AML-193 (cell line): ENCODE measurements at regions not wholly inside any gene's neighbourhood (a gene's known extent, or its start where the extent isn't known, plus 50 kb on each side); places are given as distances from the start of the nearest gene placed in this dataset.
A peak's percentile ranks its signal among the peaks of the same experiment; 100 is the strongest.
"Not testable (repeated sequence)": the region's sequence is repeated elsewhere in the genome, so short reads cannot be mapped to it uniquely, and the experiment has no call there.

Experiments used
- DNase-seq, 2 experiments: peaks; one replicate each; lab custom pipeline; 2025; lab: John Stamatoyannopoulos, UW

DNA sequence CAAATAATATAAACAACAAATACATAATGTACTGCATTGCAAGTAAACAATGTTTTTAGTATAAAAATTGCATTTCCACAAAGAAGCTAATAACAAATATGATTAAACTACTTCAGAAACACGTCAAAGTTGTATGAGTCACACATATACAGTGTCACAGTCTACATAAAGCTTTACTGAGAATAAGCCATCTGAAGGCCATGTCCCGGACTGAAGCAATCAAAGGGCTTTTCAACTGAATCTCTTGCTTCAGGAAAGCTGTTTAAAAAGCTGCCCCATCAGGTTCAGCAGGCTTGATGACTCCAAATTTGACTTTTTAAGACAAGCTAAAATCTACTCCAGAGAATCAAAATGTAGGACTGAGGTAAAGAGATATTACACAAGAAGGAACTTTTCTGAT is 1476.8 kb downstream of the ADGRL3 start:
- DNase-seq: no peak

DNA sequence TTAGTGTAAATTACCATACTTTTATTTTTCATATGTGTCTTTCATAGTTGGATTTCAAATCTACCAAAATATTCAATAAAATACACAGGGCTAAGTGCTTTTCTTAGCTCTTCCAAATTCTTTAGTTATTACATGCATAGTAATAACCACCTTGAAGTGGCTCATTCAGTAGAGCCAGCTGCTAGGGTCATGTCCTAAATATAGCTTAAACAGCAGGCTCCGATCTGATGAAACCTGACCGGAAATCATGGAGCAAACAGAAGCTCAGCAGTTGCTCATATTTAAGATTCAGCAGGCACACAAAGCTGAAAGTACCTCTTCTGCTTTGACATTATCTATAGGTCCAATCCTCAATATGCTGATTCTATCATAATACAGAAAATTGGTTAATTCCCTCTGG is 1470.4 kb downstream of the ADGRL3 start:
- DNase-seq: no peak

- DNase-seq: no peak
These were observed 1461.7 kb downstream of the ADGRL3 start for GRCh38 chr4:62661821-62662220.

GRCh38 chr4:62656006-62656405 is 1455.9 kb downstream of the ADGRL3 start:
- no peak for DNase-seq

GRCh38 chr4:62644372-62644771 is 1444.2 kb downstream of the ADGRL3 start:
- peak in 1 of 2 experiments; percentile 35 for DNase-seq

- no peak for DNase-seq
These were observed 1440.2 kb downstream of the ADGRL3 start for GRCh38 chr4:62640296-62640695.

- DNase-seq: no peak
These were observed 1427.5 kb downstream of the ADGRL3 start for GRCh38 chr4:62627671-62628070.

- no peak for DNase-seq
These were observed 1427.0 kb downstream of the ADGRL3 start for GRCh38 chr4:62627141-62627540.

- peak; percentile 40 to 46 for DNase-seq
These were observed 1422.0 kb downstream of the ADGRL3 start for GRCh38 chr4:62622089-62622488.

- DNase-seq: no peak
These were observed 1419.8 kb downstream of the ADGRL3 start for GRCh38 chr4:62619971-62620370.

DNA sequence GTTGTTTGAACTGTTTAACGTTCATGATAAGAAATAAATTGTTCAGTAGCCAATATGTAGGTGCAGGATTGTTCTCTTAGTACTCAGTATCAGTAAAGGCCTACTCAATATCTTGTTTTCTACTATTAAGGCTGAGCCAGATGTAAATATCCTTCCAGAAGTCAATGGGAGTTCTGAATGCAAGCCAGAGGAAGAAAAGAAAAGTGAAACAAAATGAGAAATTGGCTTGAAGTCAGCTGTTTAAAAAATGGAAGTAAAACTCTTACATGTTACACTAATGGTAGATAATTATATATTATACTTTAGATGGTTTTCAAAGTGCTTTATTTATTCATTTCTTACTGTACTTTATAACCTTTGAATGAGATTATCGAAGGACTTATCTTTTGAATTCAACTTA is 1417.9 kb downstream of the ADGRL3 start:
- no peak for DNase-seq

DNA sequence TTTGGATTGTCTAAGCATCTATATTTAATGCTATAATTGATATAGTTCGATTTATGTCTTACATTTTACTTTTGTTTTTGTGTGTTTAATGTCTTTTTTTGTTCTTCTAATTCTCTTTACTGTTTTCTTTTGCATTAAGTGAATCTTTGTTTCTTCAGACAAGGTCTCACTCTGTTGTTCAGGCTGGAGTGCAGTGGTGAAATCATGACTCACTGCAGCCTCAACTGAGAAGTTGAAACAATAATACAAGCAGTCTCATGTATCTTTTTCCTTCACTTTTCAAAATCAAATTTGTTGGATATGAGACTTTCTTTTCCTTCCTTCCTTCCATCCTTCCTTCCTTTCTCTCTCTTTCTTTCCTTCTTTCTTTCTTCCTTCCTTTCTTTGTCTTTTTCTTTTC is 1401.6 kb downstream of the ADGRL3 start:
- no peak for DNase-seq

- not testable (repeated sequence) for DNase-seq
These were observed 1395.1 kb downstream of the ADGRL3 start for GRCh38 chr4:62595265-62595664.

GRCh38 chr4:62591756-62592155 is 1391.6 kb downstream of the ADGRL3 start:
- no peak for DNase-seq

DNA sequence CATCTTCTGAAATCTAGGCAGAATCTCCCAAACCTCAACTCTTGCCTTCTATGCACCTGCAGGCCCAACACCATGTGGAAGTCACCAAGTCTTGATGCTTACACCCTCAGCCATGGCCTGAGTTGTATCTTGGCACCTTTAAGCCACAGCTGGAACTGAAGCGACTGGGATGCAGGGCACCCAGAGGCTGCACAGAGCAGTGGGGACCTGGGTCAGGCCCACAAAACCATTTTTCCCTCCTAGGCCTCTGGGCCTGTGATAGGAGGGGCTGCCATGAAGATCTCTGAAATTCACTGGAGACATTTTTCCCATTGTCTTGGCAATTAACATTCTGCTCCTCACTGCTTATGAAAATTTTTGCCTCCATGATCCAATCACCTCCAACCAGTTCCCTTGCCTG is 1388.5 kb downstream of the ADGRL3 start:
- DNase-seq: no peak

- no peak for DNase-seq
These were observed 1371.4 kb downstream of the ADGRL3 start for GRCh38 chr4:62571494-62571893.

DNA sequence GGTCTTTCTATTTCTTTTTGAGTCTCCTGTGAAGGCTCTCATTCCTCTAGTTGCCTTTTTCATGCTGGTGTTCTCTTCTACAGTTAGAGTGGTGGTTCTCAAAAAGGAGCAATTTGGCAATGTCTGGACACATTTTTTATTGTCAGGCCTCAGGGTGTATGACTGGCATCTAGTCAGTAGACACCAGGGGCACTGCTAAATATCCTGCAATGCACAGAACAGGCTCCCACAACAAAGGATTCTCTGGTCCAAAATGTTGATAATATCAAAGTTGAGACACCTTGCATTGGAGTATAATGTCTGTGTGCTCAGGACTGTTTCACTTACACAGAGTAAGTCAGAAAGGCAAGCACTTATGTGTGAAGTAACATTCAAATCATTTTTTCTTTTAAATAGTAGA is 1360.7 kb downstream of the ADGRL3 start:
- DNase-seq: no peak

DNA sequence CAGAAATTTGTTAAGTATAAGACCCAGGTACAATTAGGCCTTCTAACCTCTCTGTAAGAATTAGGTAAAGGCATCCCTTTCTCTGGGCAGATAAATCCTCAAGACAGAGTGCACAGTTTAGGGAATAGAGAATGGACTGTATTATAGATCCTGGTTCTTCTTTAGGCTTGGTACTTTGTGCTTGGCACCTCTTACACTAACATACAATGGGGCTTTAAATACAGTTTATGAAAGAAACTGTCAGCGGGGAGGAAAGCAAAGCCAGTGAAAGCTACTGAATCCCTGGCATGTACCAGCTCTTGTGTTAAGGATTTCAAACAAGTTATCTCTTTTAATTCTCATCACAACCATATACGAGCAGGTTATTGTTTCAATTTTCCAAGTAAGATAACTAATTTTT is 1350.0 kb downstream of the ADGRL3 start:
- DNase-seq: no peak

- DNase-seq: no peak
These were observed 1349.5 kb downstream of the ADGRL3 start for GRCh38 chr4:62549601-62550000.

GRCh38 chr4:62548765-62549164 is 1348.6 kb downstream of the ADGRL3 start:
- no peak for DNase-seq

GRCh38 chr4:62548108-62548524 is 1348.0 kb downstream of the ADGRL3 start:
- DNase-seq: no peak

- DNase-seq: no peak
These were observed 1344.3 kb downstream of the ADGRL3 start for GRCh38 chr4:62544428-62544827.

- DNase-seq: no peak
These were observed 1342.9 kb downstream of the ADGRL3 start for GRCh38 chr4:62543002-62543401.

- DNase-seq: no peak
These were observed 1333.4 kb downstream of the ADGRL3 start for GRCh38 chr4:62533573-62533972.

DNA sequence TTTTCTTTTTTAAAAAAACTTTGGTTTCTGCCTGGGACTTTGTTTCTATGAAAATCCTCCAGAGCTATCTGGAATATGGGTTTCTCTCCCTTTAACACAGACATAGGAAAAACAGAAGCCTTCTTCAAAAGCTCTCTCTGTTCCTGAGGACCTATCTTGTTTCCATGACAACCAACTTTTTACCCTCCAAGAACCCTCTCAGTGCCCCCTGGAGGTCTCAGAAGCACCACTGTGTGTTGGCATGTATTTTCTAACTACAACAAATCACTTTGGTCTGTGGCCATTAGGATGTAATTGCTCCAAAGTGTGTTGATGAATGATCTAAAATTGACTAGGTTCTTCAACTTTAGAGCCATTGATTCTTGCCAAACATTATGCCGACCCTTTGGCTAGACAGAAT is 1331.6 kb downstream of the ADGRL3 start:
- DNase-seq: no peak
